ENCODE measurements at regions not wholly inside any gene's neighbourhood (a gene's known extent, or its start where the extent isn't known, plus 50 kb on each side); places are given as distances from the start of the nearest gene placed in this dataset.
"Not testable (repeated sequence)": the region's sequence is repeated elsewhere in the genome, so short reads cannot be mapped to it uniquely, and the experiment has no call there.

DNA sequence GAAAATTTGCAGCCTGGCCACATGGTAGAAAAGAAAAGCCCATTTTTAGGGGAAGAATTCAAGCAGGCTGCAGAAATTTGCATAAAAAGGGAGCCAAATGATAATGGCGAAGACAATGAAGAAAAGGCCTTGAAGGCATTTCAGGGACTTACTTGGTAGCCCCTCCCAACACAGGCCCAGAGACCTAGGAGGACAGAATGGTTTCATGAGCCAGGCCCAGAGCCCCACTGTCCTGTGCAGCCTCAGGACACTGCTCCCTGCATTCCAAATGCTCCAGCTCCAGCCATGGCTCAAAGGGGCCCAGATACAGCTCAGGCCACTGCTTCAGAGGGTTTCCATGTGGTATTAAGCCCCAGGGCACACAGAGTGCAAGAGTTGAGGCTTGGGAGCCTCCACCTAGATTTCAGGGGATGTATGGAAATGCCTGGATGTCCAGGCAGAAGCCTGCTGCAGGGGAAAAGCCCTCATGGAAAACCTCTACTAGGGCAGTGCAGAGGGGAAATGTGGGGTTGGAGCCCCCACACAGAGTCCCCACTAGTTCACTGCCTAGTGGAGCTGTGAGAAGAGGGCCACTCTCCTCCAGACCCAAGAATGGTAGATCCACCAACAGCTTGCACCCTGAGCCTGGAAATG, 271.7 kb upstream of the KLF3 start:
- in situ Hi-C loops (cut with HindIII; ENCODE audit: low sequenced_read_pairs), result no loop called here
- DNase-seq (ENCODE audit: low spot score), result no peak

GRCh38 chr4:38396091-38396490, 267.9 kb upstream of the KLF3 start:
- in situ Hi-C loops (cut with HindIII; ENCODE audit: low sequenced_read_pairs), result no loop called here
- no peak for DNase-seq (ENCODE audit: low spot score)

DNA sequence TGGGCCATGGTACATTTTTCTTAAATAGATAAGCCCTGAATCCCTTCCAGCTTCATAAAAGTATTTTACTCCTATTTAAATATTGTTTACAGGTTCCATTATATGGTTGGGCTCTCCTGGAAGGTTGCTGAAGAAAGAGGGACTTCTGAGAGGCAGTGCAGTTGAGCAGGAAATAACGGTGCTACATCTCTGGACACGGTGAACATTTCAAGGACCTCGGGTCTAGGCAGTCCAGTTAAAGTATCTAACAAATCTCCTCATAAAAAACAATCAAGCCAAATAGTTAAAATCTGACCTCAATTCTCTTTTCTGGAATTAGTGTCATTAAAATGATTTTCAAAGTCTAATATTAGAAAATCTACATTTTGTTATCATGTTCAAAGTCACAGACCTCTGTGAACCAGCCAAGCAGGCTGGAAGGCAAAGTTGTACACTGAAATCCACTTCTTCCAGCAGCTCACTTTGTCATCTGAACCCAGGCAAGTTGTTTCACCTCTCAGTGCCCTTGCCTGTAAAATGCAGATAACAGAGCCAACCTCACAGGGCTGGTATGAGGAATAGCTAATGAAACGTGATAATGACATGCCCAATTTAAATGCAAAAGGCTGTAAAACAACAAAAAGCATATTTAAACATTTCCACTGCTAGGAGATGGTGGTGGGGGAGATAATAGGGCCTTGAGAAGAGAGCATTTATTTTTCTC, 267.0 kb upstream of the KLF3 start:
- in situ Hi-C loops (cut with HindIII; ENCODE audit: low sequenced_read_pairs), result no loop called here
- no peak for DNase-seq (ENCODE audit: low spot score)

DNA sequence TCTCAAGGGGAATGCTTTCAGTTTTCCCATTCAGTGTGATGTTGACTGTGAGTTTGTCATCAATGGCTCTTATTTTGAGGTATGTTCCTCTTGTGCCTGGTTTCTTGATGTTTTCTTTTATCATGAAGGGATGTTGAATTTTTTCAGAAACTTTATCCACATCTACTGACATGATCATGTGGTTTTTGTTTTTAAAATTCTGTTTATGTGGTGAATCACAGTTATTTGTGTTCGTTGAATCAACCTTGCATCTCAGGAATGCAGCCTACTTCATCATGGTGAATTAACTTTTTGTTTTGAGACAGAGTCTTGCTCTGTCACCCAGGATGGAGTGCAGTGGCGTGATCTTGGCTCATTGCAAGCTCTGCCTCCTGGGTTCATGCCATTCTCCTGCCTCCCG, 263.1 kb upstream of the KLF3 start:
- no peak for DNase-seq (ENCODE audit: low spot score)
- in situ Hi-C loops (cut with HindIII; ENCODE audit: low sequenced_read_pairs), result no loop called here

DNA sequence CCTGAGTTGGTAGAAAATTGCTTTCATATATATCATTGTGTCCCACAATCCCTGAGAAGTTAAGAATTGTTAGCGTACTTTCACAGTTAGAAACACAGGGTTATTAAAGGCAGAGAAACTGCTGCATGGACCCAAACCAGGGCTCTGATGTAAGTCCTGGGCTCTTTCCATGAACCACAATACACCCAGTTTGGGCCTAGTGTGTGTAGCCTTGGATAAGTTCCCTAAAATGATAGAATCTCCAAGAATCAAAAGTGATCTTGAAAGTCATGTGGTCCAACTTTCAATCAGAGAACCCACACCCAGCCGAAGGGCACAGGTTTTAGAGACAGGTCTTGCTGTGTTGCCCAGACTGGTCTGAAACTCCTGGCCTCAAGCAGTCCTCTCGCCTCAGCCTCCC, 257.8 kb upstream of the KLF3 start:
- in situ Hi-C loops (cut with HindIII; ENCODE audit: low sequenced_read_pairs), result no loop called here
- DNase-seq (ENCODE audit: low spot score), result no peak

GRCh38 chr4:38409852-38410251, 254.1 kb upstream of the KLF3 start:
- no peak for DNase-seq (ENCODE audit: low spot score)

GRCh38 chr4:38411092-38411491, 252.9 kb upstream of the KLF3 start:
- in situ Hi-C loops (cut with HindIII; ENCODE audit: low sequenced_read_pairs), result no loop called here
- no peak for DNase-seq (ENCODE audit: low spot score)

More at GRCh38 chr4:38409852-38410251, 254.1 kb upstream of the KLF3 start:
- in situ Hi-C loops (cut with HindIII; ENCODE audit: low sequenced_read_pairs), result no loop called here

- DNase-seq (ENCODE audit: low spot score), result no peak
- in situ Hi-C loops (cut with HindIII; ENCODE audit: low sequenced_read_pairs), result no loop called here
Measured at GRCh38 chr4:38411981-38412536, 251.9 kb upstream of the KLF3 start.

DNA sequence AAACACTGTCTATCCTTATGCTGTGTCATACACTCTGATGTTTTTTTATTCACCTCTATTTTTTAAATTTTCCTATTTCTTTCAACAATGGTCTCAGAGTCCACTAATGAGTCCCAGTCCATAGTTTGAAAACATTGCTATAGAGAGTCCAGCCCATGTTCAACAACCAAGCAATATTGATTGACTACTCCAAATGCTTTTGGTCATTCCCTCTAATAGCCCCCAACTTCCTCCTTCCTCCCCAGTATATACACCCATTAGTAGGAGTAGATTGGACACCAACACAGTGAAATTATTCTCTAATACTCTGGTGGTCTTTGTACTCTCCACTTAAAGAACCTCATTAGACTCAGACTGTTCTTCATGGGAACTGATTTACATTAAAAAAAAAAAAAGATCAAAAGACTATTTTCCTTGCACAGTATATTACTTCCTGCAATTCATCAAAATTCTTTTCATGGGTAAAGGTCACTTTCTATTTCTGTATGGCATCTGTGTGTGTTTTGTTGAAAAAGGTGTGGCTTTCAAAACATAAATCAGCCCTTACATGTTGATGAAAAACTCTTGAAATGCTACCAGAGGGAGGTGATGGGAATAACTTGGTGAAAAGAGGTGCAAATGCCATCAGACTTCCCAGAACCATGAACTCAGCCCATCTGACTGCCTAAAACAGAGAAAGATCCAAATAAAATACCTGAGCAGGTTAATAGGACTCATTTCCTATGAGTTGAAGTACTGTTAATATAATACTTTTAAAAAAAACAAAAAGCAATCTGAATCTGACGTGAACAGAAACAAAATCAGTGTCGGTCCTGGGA, 250.3 kb upstream of the KLF3 start:
- in situ Hi-C loops (cut with HindIII; ENCODE audit: low sequenced_read_pairs), result no loop called here
- no peak for DNase-seq (ENCODE audit: low spot score)

DNA sequence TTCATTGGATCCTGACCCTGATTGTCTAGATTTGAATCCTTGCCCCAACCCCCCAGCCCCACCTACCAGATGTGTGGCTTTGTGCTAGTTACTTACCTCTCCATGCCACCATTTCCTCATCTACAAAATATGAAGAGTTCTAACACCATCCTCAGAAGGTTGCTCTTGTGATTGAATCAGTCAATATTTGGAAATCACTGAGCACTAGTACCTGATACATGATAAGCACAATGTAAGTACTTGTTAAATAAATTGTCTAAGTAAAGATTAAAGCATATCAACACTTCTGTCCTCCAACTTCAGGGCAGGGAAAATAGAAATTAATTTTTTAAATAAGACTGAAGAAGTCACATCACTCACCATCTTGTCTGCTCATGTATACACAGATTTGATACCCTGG, 249.6 kb upstream of the KLF3 start:
- in situ Hi-C loops (cut with HindIII; ENCODE audit: low sequenced_read_pairs), result no loop called here
- DNase-seq (ENCODE audit: low spot score), result no peak

GRCh38 chr4:38415682-38416081, 248.3 kb upstream of the KLF3 start:
- in situ Hi-C loops (cut with HindIII; ENCODE audit: low sequenced_read_pairs), result no loop called here
- DNase-seq (ENCODE audit: low spot score), result no peak

- in situ Hi-C loops (cut with HindIII; ENCODE audit: low sequenced_read_pairs), result no loop called here
Measured at GRCh38 chr4:38416450-38417014, 247.5 kb upstream of the KLF3 start.

DNA sequence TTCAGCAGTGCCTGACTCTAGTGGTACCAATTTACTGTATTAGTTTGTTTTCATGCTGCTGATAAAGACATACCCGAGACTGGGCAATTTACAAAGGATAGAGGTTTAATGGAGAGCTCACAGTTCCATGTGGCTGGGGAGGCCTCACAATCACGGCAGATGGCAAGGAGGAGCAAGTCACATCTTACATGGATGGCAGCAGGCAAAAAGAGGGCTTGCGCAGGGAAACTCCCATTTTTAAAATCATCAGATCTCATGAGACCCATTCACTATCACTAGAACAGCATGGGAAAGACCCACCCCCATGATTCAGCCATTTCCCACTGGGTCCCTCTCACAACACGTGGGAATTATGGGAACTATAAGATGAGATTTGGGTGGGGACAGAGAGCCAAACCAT, 243.7 kb upstream of the KLF3 start:
- DNase-seq (ENCODE audit: low spot score); in situ Hi-C loops (cut with HindIII; ENCODE audit: low sequenced_read_pairs): not testable (repeated sequence)

More at GRCh38 chr4:38416450-38417014, 247.5 kb upstream of the KLF3 start:
- no peak for DNase-seq (ENCODE audit: low spot score)

DNA sequence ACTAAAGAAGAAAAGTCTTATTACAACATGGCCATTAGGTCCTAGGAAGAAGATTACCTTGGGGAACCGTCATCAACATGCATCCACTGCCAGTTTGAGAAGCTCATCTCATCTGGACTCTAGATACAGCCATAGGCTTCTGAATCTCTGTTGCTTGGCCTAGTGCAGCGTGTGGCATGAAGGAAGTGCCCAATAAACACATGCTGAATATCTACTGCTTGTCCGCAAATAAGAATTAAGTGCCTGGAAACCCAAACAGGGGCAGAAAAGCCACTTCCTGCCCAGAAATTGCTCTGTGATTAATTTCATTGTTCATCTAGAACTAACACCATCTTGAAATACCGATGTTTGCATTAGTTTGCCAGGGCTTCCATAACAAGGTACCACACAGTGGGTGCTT, 241.1 kb upstream of the KLF3 start:
- DNase-seq (ENCODE audit: low spot score), result no peak
- in situ Hi-C loops (cut with HindIII; ENCODE audit: low sequenced_read_pairs), result no loop called here

DNA sequence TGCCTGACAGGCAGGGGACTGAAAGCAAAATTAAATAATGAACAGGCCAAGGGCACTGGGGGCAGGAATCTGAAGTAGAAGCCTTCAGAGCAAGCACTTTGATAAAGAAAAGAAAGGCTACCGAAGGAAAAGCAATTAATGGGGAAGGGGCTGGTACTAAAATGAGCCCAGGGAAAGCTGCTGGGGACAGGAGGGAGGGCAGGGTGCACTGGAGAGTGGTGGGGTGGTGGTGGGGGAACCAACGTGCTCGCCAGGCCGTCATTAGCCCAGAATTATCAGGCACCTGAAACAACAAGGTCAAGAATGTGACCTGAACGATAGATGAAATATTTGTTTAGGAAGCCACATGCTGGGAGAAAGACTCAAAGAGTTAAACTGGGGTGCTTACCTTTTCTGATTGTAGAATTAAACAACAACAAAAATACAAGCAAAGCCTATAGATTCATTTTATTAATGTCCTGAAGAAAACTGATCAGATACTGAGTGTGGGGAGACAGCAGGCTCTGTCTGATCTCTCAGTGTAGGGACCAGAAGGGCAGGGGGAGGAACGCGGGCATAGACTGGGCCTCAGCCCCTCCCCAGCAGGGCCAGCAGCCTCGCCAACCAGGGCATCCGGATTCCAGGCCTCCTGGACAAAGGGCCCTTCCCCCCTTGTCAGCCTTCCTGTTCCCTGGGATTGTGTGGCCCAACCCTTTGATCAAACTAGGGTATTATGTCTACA, 239.7 kb upstream of the KLF3 start:
- no peak for DNase-seq (ENCODE audit: low spot score)
- in situ Hi-C loops (cut with HindIII; ENCODE audit: low sequenced_read_pairs), result no loop called here

GRCh38 chr4:38426532-38426931, 237.5 kb upstream of the KLF3 start:
- in situ Hi-C loops (cut with HindIII; ENCODE audit: low sequenced_read_pairs), result no loop called here
- no peak for DNase-seq (ENCODE audit: low spot score)

- DNase-seq (ENCODE audit: low spot score), result no peak
- in situ Hi-C loops (cut with HindIII; ENCODE audit: low sequenced_read_pairs), result no loop called here
Measured at GRCh38 chr4:38430841-38431240, 233.2 kb upstream of the KLF3 start.

DNA sequence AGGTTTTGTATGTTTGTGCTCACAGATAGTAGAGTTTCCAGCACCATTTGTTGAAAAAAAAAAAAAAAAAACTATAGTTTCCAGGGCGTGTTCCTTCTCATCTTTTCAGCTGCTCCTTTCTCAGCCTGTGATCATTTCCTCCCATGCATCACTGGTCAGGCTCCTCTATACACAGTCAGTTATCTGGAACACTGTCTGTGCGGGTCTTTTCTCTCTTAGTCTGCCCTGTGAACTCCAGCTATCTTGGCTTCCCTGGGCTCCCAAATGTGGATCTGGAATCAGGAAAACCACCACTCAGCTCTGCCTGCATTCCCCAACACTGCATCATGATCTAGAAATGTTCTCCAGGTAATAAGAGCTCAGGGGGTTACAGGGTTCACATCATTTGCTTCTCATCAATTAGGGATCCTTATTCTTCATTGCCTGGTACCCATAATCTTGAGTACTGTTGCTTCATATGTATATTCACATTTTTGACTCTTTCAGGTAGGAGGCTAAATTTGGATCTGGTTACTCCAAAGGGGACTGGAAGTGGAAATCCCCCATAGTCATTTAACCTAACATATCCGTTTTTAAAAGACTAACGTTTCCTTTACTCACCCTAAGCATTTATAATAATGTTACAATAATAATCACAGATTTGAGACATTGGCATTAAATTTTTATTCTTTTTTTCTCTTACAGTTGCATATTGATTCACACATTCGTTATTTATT, 221.8 kb upstream of the KLF3 start:
- in situ Hi-C loops (cut with HindIII; ENCODE audit: low sequenced_read_pairs), result no loop called here
- no peak for DNase-seq (ENCODE audit: low spot score)
